Subcutaneous abdominal adipose tissue (tissue), 5 donors: ENCODE measurements at regions not wholly inside any gene's neighbourhood (a gene's known extent, or its start where the extent isn't known, plus 50 kb on each side); places are given as distances from the start of the nearest gene placed in this dataset.
"Not testable (repeated sequence)": the region's sequence is repeated elsewhere in the genome, so short reads cannot be mapped to it uniquely, and the experiment has no call there.

Source experiments
- H3K27ac ChIP-seq: one replicate; pipeline ENCODE4 v1.7.0; 2013; ENCODE audit warnings: low read depth, mild to moderate bottlenecking, inconsistent platforms, low read length, moderate library complexity
- H3K27me3 ChIP-seq, 5 donors: one replicate each; pipeline ENCODE4 v1.7.0; 2013; ENCODE audit warnings: low read length in 5 of 5, inconsistent platforms in 1 of 5; ENCODE audit not compliant: control insufficient read depth in 5 of 5, insufficient read depth in 4 of 5
- H3K36me3 ChIP-seq, 5 donors: one replicate each; pipeline ENCODE4 v1.7.0; 2013; ENCODE audit warnings: low read length in 5 of 5; ENCODE audit not compliant: control insufficient read depth in 5 of 5, insufficient read depth in 5 of 5
- H3K4me1 ChIP-seq, 5 donors: one replicate each; pipeline ENCODE4 v1.7.0; 2013; ENCODE audit warnings: low read length in 5 of 5, mild to moderate bottlenecking in 3 of 5, moderate library complexity in 1 of 5; ENCODE audit not compliant: control insufficient read depth in 5 of 5, insufficient read depth in 5 of 5
- H3K4me3 ChIP-seq, 5 donors: one replicate each; pipeline ENCODE4 v1.7.0; 2013; ENCODE audit warnings: low read length in 5 of 5, low read depth in 1 of 5
- H3K9ac ChIP-seq, 5 donors: one replicate each; pipeline ENCODE4 v1.7.0; 2013; ENCODE audit warnings: low read length in 5 of 5, mild to moderate bottlenecking in 4 of 5, moderate library complexity in 3 of 5
- H3K9me3 ChIP-seq, 5 donors: one replicate each; pipeline ENCODE4 v1.7.0; 2013; ENCODE audit warnings: low read length in 5 of 5; ENCODE audit not compliant: control insufficient read depth in 5 of 5
- donor health status: healthy.
- donor health status: healthy.
- donor health status: healthy.
- donor health status: healthy.
- donor health status: healthy.

DNA sequence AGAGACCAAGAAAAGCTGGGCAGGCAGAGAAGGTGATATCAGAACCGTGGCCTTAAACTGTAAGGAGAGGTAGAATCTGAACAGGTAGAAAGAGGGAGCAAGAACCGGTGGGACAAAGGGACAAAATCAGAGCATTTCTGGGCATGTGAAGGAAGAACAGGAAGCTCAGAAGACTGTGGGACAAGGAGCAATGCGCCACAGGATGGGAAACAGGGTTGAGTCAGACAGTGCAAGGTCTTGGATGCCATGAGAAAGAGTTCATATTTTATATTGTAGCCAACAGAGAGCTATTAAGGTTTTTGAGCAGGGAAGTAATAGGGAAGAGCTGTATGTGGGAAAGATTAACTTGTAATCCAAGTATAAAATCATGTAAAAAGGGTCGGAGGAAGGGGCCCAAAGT is 106.4 kb upstream of the UGP2 start:
- H3K4me3 ChIP-seq, result no peak overlapping the region
- H3K27ac ChIP-seq, result peak overlapping the region; percentile 92
- H3K9ac ChIP-seq, result peak overlapping the region in 2 of 5 donors; percentile 0 to 13
- no peaks in the 10 kb centered on the region for H3K27me3 ChIP-seq
- H3K9me3 ChIP-seq, result no peaks in the 10 kb centered on the region
- H3K36me3 ChIP-seq, result no peaks in the 10 kb centered on the region
- H3K4me1 ChIP-seq, result peaks cover 3 to 37% (median 29%) of the 10 kb centered on the region in 5 donors

DNA sequence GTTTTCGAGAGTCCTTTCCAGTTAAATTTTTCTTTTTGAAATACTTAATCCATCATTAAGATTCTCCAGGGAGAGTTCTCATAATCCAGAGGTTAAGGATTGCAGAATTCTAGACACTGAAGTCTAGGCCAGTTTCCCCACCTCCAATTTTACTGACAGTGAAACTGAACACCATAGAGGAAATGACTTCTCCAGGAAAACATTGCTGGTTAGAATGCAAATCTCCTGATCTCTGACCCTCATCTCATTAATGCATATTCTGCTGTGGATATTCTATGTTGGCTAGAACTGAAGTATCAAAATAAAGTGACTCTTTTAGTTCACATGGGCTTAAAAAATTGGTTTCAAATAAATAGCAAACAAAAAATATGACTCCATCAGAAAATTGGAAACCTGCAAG is 105.8 kb upstream of the UGP2 start:
- H3K27ac ChIP-seq, result peak overlapping the region; percentile 92
- H3K4me1 ChIP-seq, result peaks cover 3 to 38% (median 29%) of the 10 kb centered on the region in 5 donors
- peaks cover 0 to 3% (median 0%) of the 10 kb centered on the region in 5 donors for H3K36me3 ChIP-seq

DNA sequence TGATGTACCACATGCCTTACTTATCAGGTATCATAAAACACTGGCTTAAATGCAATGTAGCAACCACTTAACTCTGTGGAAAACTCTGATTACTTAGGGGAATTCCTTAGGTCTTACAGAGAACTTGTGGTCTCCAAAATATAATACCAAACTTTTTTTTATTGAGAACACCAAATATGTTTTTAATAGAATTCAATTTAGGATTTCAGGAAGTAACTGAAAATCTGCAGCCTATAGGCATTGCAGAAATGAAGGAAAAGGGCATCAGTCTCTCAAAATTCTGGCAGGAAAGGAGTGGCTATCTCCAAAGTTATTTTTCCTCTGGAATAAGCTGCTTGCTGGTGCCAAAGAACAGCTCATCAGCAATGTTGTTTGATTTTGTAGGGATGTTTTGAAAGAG is 105.3 kb upstream of the UGP2 start:
- H3K36me3 ChIP-seq, result peaks cover 0 to 3% (median 0%) of the 10 kb centered on the region in 5 donors
- H3K9me3 ChIP-seq, result no peaks in the 10 kb centered on the region
- H3K4me1 ChIP-seq, result peaks cover 3 to 42% (median 29%) of the 10 kb centered on the region in 5 donors
- H3K27ac ChIP-seq, result peak overlapping the region; percentile 92
- no peak overlapping the region for H3K9ac ChIP-seq
- H3K4me3 ChIP-seq, result no peak overlapping the region
- H3K27me3 ChIP-seq, result no peaks in the 10 kb centered on the region

More for the DNA sequence above, 105.8 kb upstream of the UGP2 start:
- Histone ChIP-seq H3K9ac (no peak overlapping the region), H3K27me3 (no peaks in the 10 kb centered on the region), H3K9me3 (no peaks in the 10 kb centered on the region), H3K4me3 (no peak overlapping the region)

DNA sequence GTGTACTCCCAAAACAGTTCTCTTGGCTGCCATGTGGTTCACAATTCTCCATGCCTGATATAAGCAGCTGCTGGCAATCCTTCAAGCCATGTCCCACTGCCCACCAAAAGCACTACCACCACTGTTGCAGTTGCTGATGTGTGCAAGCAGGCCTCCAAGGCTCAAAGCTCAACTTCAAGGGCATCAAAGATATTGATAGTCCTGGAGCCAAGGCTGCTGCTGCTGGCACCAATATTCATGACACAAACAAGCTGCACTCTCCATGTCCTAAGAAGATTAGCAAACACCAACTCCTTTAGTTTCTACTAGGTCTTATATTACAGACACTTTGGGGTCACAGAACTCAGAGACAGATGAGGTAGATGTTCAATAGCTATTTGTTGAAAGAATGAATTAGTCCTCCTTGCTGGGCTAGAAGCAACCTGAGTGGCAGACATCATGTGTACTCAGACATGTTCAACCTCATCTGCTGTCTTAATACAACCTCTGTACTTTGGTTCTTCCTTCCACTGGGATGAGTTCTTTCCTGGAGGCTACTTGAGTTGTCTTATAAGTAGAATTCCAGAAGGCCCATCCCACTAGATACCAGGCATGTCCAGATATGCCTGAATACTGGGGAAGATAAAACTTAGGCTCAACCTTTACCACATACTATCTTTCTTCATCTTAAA is 104.5 kb upstream of the UGP2 start:
- Histone ChIP-seq H3K9ac (peak overlapping the region in 1 of 5 donors; percentile 43), H3K27ac (peak overlapping the region; percentile 92), H3K4me1 (peaks cover 3 to 47% (median 31%) of the 10 kb centered on the region in 5 donors), H3K27me3 (no peaks in the 10 kb centered on the region), H3K9me3 (no peaks in the 10 kb centered on the region), H3K36me3 (peaks cover 0 to 3% (median 0%) of the 10 kb centered on the region in 5 donors), H3K4me3 (no peak overlapping the region)

DNA sequence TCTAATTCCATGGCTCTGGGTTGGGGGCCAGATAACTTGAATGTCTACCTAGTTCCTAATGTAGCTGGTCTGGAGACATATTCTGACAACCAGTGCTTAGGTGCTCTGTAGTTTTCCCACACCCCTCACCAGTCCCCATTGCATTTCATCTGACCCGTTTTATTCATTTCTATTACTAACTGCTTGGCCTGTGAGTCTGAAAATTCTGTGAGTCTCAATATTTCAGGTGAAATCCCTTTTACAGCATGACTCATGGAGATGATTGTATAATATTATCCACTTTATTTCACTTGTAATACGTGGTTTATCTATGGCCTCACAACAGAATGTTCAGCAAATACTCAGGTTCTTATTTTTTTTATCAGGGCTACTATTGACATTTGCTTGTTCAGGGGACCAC is 103.7 kb upstream of the UGP2 start:
- H3K4me3 ChIP-seq, result no peak overlapping the region
- H3K9ac ChIP-seq, result peak overlapping the region in 1 of 5 donors; percentile 43
- H3K27ac ChIP-seq, result peak overlapping the region; percentile 92
- H3K36me3 ChIP-seq, result peaks cover 0 to 3% (median 0%) of the 10 kb centered on the region in 5 donors
- no peaks in the 10 kb centered on the region for H3K27me3 ChIP-seq
- H3K9me3 ChIP-seq, result no peaks in the 10 kb centered on the region
- H3K4me1 ChIP-seq, result peaks cover 3 to 51% (median 32%) of the 10 kb centered on the region in 5 donors

DNA sequence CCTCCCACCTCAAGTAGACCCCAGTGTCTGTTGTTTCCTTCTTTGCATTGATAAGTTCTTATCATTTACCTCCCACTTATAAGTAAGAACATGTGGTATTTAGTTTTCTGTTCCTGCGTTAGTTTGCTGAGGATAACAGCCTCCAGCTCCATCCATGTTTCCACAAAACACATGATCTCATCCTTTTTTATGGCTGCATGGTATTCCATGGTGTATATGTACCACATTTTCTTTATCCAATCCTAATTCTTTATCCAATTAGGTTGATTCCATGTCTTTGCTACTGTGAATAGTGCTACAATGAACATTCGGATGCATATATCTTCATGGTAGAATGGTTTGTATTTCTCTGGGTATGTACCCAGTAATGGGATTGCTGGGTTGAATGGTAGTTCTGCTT is 102.5 kb upstream of the UGP2 start:
- not testable (repeated sequence) for H3K9me3 ChIP-seq, H3K36me3 ChIP-seq, H3K9ac ChIP-seq, H3K4me3 ChIP-seq, H3K27me3 ChIP-seq
- H3K4me1 ChIP-seq, result peaks cover 3 to 57% (median 34%) of the 10 kb centered on the region in 5 donors
- peak overlapping the region; percentile 92 for H3K27ac ChIP-seq

DNA sequence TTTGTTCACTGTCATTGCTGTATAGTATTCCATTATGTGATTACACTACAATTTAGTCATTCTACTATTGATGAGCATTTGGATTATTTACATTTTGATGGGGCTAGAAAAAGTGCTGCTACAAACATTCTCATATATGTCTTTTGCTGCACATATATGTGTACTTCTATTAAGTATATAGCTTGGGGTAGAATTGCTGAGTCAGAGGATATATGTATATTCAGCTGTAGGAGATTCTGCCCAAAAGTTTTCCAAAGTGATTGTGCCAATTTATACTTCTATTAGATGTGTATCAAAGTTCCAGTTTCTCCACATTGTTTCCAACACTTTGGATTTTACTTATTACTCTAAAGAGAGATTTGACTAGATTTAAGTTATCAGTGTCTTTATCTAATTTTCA is 101.7 kb upstream of the UGP2 start:
- Histone ChIP-seq H3K4me1 (peaks cover 3 to 58% (median 35%) of the 10 kb centered on the region in 5 donors), H3K4me3 (no peak overlapping the region), H3K27me3 (no peaks in the 10 kb centered on the region), H3K9me3 (no peaks in the 10 kb centered on the region), H3K27ac (peak overlapping the region; percentile 66), H3K36me3 (peaks cover 0 to 3% (median 0%) of the 10 kb centered on the region in 5 donors), H3K9ac (no peak overlapping the region)

DNA sequence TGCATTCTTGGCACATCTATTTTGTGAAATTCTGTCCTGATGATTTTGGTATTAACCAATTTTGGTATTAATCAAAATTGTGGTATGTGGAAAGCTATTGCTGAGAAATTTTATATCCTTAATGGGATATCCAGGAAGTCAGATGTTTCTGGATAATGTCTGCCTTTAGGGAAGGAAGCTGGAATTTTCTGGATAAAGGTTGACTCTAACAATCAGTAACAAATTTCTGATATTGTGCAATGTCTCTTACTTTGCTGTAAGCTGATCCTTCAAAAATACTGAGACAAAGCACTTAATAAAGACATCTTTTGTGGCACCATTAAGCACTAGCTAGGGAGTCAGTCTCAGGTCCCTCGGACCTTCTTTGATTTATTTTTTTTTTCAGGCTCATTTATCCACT is 100.8 kb upstream of the UGP2 start:
- H3K27ac ChIP-seq, result peak overlapping the region; percentile 66
- no peak overlapping the region for H3K9ac ChIP-seq
- H3K4me3 ChIP-seq, result no peak overlapping the region
- no peaks in the 10 kb centered on the region for H3K27me3 ChIP-seq
- peaks cover 0 to 3% (median 0%) of the 10 kb centered on the region in 5 donors for H3K36me3 ChIP-seq
- no peaks in the 10 kb centered on the region for H3K9me3 ChIP-seq
- peaks cover 3 to 51% (median 26%) of the 10 kb centered on the region in 5 donors for H3K4me1 ChIP-seq

DNA sequence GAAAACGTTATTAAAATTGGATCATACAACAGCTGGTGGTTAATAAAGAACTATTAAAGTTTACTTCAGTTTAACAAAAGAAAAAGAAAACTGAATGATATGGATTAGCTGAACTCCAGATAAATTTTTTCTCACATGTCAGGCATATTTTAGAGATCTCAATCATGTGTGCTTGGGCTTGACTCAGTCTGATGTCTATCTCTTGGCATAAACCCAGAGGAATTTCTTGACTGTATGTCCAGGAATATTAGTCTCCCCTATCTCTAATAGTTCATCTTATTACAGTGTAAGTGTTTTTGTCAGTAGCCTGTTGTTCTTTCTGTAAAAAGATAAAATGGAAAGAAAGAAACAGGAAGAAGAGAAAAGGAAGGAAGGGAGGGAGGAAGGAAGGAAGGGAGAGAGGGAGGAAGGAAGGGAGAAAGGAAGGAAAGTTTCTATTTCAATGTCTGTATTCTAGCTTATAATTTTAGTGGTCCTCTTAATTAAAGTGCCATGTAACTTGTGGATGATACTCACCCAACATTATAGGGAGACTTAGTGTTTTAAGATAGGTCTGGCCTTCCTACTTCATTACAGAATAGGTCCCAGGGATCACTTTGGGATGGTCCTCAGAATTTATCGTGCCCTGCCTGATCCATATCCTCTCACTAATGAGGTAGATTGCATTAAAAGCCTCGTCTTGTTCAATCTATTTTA is 99.7 kb upstream of the UGP2 start:
- no peak overlapping the region for H3K9ac ChIP-seq
- H3K9me3 ChIP-seq, result peaks cover 0 to 3% (median 0%) of the 10 kb centered on the region in 5 donors
- peaks cover 0 to 3% (median 0%) of the 10 kb centered on the region in 5 donors for H3K36me3 ChIP-seq
- peak overlapping the region; percentile 66 for H3K27ac ChIP-seq
- peaks cover 3 to 40% (median 15%) of the 10 kb centered on the region in 5 donors for H3K4me1 ChIP-seq
- no peaks in the 10 kb centered on the region for H3K27me3 ChIP-seq
- no peak overlapping the region for H3K4me3 ChIP-seq

DNA sequence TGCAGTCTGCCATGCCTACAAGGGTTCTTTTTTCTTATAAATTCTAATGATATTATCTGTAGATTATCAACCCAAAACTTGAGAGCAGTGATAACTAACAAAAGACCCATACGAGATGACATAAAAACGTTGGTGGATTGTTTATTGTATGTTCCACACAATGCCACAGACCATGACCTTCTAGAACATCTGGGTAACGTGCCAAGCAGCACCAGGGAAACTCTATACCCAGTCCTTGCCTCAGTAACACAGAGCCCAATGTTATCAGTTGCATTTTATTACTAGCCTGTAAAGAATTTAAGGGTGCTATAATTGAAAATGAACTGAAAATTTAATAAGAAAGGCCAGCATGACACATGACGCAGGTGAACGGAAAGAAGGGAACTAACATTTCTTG is 99.1 kb upstream of the UGP2 start:
- peak overlapping the region; percentile 66 for H3K27ac ChIP-seq
- H3K4me3 ChIP-seq, result no peak overlapping the region
- peaks cover 0 to 3% (median 0%) of the 10 kb centered on the region in 5 donors for H3K9me3 ChIP-seq
- no peaks in the 10 kb centered on the region for H3K27me3 ChIP-seq
- H3K4me1 ChIP-seq, result peaks cover 0 to 34% (median 10%) of the 10 kb centered on the region in 5 donors
- H3K9ac ChIP-seq, result no peak overlapping the region
- H3K36me3 ChIP-seq, result peaks cover 0 to 3% (median 0%) of the 10 kb centered on the region in 5 donors
